HepG2 (cell line): ENCODE measurements at regions not wholly inside any gene's neighbourhood (a gene's known extent, or its start where the extent isn't known, plus 50 kb on each side); places are given as distances from the start of the nearest gene placed in this dataset.

Experiments used
- POLR2A ChIP-seq, 2 experiments: IDR thresholded peaks; 2 replicates each; pipeline ENCODE4 v1.6.1; 2011; ENCODE audit warnings: low read depth in 2 of 2, low read length in 2 of 2, mild to moderate bottlenecking in 1 of 2, moderate library complexity in 1 of 2; ENCODE audit not compliant: insufficient read depth in 1 of 2
- SP1 ChIP-seq, 2 experiments: fragments of 450-650 bp in 1 of 2; sonication (generic) in 1 of 2; formaldehyde crosslinking in 1 of 2; IDR thresholded peaks; 2 replicates each; pipeline versions ENCODE4 v1.4.0 to v1.6.1; 2016 to 2020; ENCODE audit warnings: missing genetic modification reagents in 1 of 2
- ZNF335 ChIP-seq: sonication (generic); formaldehyde crosslinking; IDR thresholded peaks from 2 replicates; pipeline ENCODE4 v1.4.0; 2020; ENCODE audit warnings: missing genetic modification reagents

DNA sequence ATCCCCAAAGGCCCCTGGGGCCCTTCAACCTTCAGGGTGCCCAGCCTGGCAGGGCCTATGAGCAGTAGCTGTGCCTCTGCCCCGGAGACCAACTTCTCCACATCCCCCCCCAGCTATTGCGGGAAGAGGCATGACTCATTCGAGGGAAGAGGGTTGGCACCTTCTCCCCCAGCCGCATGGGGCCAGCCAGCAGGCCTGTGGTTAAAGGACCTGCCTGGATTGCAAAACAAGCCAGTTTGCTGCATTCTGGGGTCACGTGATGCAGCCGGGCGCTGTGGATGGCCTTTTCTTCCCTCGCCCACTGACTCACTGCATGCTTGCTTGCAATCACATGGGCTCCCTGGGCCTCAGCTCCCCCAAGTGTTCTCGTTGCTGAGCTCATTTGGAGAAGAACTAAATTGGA lies 182.5 kb downstream of the MAFB start:
- TF ChIP-seq ZNF335 (CRISPR knock-in tag) (no peak), POLR2A (IDR thresholded peaks at IDR 0.05; ENCODE audit: insufficient read depth in 1 of 2, low read depth in 2 of 2, low read length in 2 of 2) (no peak), SP1 (IDR thresholded peaks at IDR 0.05) (no peak), SP1 (CRISPR knock-in tag; IDR thresholded peaks at IDR 0.05) (no peak)
